Hematopoietic multipotent progenitor cell treated with erythropoietin and hydrocortisone succinate and interleukin-3 and kit ligand, for 4 days (in vitro differentiated cells): ENCODE measurements at regions not wholly inside any gene's neighbourhood (a gene's known extent, or its start where the extent isn't known, plus 50 kb on each side); places are given as distances from the start of the nearest gene placed in this dataset.

Experiments
- DNase-seq: peaks from one replicate; pipeline ENCODE4 v3.0.0-alpha.2; 2015

DNA sequence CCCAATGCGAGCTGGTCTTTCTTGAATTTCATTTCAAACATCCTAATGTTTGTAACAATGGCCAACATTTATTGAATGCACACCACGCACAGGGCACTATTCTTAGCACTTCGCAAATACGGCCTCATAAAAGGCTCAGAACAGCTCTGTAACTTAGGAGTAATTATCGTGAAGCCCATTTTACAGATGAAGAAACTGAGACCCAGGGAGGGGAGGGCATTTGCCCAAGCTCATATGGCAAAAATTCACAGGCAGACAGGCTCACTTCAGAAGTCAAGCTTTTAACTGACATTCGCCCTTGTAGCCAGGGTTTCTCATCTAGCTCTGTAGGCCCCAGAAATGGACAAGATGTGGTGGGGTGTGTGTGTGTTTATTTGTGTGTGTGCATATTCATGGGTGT lies 60.3 kb upstream of the TBX3 start:
- no peak for DNase-seq

GRCh38 chr12:114743799-114744198 lies 59.8 kb upstream of the TBX3 start:
- no peak for DNase-seq

DNA sequence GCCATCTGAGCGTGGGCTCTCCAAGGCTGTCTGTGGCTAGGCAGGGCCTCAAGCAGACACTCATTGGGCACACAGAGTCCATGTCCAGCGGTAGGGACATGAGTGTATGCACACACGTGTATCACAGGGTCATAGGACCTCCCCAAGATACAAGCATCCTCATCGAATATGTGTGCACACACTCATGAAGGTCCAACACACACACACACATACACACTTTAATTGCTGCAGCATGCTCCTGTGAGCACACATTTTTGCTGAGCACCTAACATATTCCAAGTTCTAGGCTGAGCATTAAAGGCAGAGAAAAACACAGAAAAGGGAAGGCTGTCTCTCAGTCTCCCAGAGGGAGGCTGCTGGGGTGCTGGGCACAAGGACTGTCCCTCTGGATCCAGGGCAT lies 59.3 kb upstream of the TBX3 start:
- no peak for DNase-seq

DNA sequence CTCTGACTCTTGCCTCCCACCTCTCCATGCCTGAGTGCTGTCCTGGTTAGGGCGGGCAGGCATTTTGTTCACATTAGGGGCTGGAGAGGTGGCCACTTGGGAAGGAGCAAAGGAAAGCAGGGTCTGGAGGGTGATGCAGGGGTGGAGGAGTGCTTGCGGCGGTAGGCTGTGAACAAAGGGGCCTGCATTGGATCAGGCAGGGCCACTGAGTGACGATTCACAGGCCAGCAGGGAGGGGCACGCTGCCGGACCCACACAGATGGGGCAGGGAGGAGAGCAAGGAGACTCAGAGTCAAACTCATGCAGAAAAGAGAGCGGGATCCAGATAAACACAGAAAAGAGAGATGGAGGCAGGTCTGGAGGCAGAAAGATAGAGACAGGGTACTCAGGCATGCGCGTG lies 58.4 kb upstream of the TBX3 start:
- DNase-seq = no peak

DNA sequence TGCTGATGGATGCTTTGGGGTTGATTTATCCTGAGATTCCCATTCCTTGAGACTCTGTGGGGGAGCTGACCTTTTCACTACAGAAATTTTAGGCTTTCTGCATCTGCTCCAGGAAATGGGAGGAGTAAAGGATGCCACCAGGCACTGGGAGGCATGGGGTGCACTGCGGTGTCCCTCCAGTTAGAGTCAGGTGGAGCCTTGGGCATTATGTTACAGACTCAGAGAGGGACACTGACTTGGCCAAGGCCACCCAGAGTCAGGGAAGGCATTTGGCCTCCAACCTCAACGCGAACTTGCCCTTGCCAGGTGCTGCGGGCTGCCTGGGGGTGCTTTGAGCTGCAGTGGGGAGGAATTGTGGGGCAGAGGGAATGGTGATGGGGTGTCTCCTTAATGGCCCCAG lies 58.0 kb upstream of the TBX3 start:
- no peak for DNase-seq

DNA sequence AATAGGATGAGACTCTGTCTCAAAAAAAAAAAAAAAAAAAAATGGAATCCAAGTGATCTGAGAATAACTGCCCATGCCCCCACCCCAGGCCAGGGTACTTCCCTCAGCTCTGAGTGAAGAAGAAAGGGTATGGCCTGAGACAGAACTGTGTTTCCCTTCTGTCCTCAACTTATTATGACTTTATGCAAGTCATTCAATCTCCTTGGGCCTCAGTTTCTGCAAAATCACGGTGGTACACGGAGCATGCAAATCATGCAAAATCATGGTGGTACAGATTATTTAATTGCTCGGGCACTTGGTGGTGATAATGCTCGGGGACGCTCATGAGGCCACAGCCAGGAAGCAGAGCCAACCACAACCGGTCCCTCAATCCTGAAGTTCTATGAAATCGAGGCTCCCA lies 56.5 kb upstream of the TBX3 start:
- no peak for DNase-seq

- no peak for DNase-seq
Measured at GRCh38 chr12:114738460-114739184, 54.6 kb upstream of the TBX3 start.

GRCh38 chr12:114735680-114736374 lies 51.9 kb upstream of the TBX3 start:
- DNase-seq = no peak

GRCh38 chr12:114735011-114735410 lies 51.0 kb upstream of the TBX3 start:
- DNase-seq = no peak

- no peak for DNase-seq
Measured at GRCh38 chr12:114733919-114734318, 49.9 kb upstream of the TBX3 start.
